ENCODE measurements at regions not wholly inside any gene's neighbourhood (a gene's known extent, or its start where the extent isn't known, plus 50 kb on each side); places are given as distances from the start of the nearest gene placed in this dataset.

GRCh38 chr16:35753559-35754390 lies 2294.4 kb downstream of the TP53TG3F start:
- TF ChIP-seq CTCF (IDR thresholded peaks at IDR 0.05) (no peak), REST (IDR thresholded peaks at IDR 0.05; ENCODE audit: insufficient read depth in 1 of 2, low read depth in 2 of 2, low read length in 1 of 2) (no peak)

Measured in Panc1 (cell line).